NCI-H82 treated with DMSO at 0.1 percent for 48 hours (cell line): ENCODE measurements at regions not wholly inside any gene's neighbourhood (a gene's known extent, or its start where the extent isn't known, plus 50 kb on each side); places are given as distances from the start of the nearest gene placed in this dataset.
"Not testable (repeated sequence)": the region's sequence is repeated elsewhere in the genome, so short reads cannot be mapped to it uniquely, and the experiment has no call there.

Experiments
- DNase-seq: peaks from one replicate; lab custom pipeline; 2025; ENCODE audit not compliant: unreplicated experiment; lab: John Stamatoyannopoulos, UW

DNA sequence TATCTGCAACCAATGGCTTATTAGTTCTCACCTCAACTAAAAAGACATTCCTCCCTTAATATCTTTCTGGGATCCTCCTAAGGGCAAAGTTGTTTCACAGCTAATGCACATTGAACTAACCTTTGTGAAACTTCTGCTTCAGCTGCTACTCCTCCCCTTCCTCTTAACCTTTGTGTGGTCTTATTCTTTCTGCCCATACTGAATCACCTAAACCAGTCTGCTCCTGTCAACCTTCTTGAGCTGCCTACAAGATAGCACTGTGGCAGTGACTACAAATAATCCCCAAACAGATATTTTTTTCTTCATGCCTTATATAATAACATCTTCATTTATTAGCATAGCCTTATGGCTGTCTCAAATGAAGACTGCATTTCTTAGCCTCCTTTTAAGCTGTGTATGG lies 1077.4 kb upstream of the ATXN7L3B start:
- DNase-seq, result no peak

DNA sequence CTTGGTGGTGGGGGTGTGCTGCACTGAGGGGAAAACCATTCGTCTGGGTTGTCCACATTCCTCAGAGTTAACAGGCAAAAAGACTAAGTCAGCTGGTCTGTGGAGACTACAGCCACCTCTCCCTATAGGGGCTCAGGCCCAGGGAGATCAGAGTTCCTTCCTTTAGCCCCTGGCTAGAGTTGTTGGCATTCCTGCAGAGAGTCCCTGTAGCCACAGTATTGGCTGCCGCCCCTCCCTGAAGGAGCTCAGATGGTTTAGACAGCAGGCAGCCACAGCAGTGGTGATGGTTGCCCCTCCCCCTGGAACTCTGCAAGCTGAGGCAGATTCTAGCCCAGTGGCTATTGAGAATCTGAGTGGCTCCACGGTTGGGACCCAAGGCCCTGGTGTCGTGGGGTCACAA lies 1072.5 kb upstream of the ATXN7L3B start:
- no peak for DNase-seq

DNA sequence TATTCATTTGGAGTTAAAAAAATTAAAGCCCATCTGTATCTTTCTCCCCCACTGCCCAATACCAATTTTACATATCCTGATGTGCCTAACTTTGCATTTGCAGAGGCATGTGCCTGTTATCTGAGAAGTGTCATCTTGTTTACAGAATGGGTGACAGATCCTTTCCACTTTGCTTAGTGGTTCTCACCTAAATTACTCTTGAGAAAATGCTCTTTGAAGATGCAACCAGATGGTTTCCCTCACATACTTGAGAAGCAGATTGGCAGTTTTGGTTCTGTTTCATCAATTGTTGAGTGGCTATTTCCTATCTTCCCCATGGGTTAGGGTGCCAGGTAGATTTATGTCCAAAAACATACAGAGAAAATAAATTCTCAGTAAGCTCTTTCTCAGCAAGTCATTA lies 1051.4 kb upstream of the ATXN7L3B start:
- DNase-seq, result no peak

DNA sequence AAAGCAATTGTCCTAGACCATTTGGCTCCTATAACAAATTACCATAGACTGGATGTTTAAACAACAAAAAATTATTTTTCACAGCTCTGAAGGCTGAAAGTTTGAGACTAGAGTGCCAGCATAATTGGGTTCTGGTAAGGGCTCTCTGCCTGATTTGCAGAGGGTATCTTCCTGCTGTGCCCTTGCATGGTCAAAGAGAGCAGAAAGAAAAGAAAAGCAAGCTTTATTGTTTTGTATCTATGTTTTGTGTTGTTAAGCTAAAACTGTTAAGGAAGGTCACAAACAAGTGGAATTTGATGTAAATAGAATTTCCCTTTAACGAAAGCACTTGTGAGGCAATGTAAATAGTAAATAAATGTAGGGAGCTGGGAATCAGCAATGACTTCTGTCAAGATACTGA lies 1031.0 kb upstream of the ATXN7L3B start:
- no peak for DNase-seq

DNA sequence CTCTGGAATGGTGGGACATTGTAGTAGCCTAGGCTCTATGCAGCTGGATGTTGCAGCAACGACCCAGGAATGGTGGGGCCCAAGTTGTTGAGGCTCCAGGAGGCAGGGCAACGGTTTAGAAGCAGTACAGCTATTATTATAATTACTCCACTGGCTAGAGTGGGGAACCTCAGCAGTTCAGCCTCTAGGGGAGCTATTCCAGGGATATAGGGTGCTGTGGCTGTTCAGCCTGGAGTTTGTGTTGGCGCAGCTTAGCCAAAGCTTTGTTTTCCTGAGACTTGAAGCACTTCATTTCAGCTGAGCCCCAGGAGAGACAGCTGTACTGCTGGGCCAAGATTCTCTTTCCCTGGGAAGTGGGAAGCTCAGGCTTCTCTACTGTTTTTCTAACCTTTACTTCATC lies 1023.0 kb upstream of the ATXN7L3B start:
- no peak for DNase-seq

DNA sequence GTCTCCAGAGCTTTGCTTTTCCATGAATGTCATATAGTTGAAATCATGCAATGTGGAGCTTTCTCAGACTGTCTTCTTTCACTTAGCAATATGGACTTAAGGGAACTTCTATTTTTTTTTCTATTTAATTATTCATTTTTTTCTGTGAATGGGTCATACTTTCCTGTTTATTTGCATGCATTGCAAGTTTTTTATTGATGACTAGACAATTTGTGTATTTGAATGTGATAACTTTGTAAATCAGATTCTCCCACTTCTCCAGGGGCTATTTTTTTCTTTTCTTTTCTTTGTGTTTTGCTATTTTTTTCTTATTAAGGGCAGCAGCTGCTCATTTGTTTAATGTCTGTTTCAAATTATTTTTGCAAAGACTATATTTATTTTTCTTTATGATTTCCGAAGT lies 1019.8 kb upstream of the ATXN7L3B start:
- no peak for DNase-seq

DNA sequence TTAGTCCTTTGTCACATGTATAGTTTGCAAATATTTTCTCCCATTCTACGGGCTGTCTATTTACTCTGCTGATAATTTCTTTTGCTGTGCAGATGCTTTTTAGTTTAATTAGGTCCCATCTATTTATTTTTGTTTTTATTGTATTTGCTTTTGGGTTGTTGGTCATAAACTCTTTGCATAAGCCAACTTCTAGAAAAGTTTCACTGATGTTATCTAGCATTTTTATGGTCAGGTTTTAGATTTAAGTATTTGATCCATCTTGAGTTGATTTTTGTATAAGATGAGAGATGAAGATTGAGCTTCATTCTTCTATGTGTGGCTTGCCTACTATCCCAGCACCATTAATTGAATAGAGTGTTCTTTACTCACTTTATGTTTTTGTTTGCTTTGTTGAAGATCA lies 1008.4 kb upstream of the ATXN7L3B start:
- no peak for DNase-seq

DNA sequence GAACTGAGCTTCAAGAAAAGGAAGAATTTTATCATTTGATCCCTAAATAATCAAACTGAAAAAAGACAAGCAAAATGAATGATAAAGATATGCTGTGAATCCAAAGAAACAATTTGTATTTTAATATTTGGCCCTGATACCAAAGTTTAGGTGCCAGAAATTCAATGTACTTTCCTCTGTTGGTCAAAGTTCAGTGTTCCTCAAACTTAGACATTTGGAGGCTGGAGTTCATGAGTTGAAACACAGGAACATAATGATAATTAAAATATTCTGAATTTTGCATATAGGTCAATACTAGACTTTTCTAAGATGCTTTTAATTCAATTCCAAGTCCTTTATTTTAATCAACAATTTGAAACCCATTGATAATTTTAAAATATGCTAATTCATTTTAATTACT lies 1007.7 kb upstream of the ATXN7L3B start:
- no peak for DNase-seq

DNA sequence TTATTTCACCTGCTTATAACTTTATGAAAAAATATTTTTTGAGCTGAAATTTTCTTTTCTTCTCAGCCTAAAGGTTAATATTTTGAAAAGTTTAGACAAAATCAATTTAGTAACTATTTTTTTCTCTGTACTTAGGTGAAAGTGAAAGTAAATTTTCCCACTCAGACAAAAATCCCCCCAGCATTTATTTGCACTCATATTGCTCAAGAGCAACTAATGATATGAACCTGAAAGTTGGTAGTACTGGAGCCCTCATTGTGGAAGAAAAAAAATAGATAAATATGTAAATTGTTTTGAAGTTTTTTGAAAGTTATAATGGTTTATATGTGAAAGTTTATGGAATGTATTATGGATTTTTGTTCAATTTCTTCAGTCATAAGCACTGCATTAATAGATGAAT lies 1005.9 kb upstream of the ATXN7L3B start:
- DNase-seq, result no peak

DNA sequence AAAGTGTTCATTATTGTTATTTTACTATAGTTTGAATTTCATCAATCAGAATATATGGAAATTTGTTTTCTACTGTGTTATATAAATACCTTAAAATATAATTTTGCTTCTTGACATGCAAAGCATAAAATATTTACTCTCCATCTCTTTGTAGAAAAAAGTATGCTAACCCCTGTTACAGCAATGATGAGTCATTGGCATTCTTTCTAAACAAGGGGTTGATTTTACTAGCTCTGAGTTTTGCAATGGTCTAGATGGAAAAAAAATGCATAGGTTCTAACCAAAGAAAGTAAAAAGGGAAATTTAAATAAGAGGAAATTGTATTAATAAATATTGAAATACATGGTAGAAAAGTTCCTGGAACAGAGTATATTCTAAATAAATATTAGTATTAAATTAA lies 990.2 kb upstream of the ATXN7L3B start:
- DNase-seq, result no peak

DNA sequence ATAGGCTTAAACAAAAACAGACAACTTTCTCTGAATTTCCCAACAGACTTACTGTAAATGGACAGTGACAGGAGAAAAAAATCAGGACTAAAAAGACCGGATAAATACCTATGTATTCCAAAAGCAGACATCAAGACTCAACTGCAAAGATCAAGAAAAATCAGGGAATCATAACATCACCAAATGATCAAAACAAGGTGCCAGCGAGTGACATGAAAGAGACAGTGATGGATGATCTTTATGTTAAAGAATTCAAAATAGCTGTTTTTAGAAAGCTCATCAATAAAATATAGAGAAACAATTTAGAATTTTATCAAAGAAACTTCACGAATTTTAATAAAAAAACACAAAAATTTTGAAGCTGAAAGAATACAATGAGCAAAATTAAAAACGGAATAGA lies 952.5 kb upstream of the ATXN7L3B start:
- DNase-seq, result no peak

DNA sequence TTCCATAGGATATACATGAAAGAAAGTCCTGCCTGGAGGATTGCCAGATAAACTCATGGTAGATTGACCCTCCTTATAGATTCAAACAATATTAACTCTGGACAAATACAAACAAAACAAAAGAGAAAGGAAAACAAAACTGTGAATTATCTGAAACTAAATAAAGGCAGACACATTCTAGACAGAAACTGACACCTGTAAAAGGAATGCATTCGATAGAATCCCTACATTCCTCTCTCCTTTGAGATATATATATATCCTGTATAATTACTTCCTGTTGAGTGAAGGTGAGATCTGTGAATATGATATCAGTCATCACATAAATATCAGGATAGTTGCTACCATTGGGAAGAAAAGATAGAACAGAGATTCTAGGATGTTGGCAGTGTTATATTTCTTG lies 948.4 kb upstream of the ATXN7L3B start:
- no peak for DNase-seq

DNA sequence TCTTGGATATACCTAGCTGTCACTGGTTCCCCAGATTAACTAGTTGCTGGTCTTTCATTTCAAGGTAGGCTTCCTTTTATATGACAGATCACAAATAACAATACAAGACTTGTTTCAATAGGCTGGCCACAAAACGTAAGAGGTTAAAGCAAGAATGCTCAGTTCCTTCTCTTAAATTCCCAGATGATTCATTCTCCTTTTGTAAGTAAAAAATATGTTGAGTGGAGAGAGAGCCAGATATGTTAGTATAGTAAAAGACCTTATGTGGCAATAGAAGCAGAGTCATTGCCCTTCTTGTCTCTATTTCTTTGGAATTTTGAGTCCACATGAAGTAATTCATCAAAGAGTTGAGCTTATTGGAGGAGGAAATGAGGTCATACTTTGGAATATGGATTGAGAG lies 939.0 kb upstream of the ATXN7L3B start:
- no peak for DNase-seq

DNA sequence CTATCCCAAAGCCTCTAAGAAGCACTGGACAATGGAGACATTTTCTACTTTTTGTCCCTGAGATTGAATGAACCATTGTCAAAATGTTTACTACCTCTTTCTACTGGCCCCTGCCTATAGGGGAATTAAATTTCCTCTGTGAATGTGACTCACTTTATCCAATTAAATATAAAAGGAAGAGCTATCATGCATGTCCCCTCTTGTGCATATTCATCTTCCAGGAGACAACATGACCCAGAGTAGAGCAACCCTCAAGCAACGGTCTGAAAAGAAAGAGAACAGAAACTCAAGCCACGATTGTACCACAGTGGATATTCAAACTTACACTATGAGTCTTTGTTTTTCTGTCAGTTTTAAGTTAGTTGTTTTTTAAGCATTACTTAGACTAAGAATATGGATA lies 938.4 kb upstream of the ATXN7L3B start:
- DNase-seq, result no peak

DNA sequence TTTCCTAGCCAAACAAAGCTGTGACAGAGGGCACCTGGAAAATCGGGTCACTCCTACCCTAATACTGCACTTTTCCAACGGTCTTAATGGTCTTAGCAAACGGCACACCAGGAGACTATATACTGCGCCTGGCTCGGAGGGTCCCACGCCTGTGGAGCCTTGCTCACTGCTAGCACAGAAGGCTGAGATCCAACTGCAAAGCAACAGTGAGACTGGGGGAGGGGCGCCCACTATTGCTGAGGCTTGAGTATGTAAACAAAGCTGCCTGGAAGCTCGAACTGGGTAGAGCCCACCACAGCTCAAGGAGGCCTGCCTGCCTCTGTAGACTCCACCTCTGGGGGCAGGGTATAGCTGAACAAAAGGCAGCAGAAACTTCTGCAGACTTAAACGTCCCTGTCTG lies 931.7 kb upstream of the ATXN7L3B start:
- not testable (repeated sequence) for DNase-seq

DNA sequence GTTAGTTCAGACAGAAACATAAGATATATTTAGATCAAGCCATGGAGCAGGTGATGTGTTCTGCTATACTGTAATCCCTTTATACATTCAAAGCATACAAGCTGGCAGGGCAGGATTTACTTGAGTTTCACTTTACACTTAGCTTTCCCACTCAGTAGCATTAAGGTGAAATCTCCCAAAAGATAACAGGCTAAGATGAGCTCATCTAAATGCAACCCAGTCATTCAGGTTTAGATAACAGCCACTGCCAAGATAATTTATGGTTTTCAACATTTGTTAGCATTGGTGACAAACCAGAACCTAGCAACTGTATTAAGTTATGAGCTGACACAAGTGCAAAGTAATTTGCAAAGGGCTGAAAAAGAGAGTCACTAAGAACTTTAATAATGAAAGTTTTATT lies 925.1 kb upstream of the ATXN7L3B start:
- DNase-seq, result peak; percentile 45

DNA sequence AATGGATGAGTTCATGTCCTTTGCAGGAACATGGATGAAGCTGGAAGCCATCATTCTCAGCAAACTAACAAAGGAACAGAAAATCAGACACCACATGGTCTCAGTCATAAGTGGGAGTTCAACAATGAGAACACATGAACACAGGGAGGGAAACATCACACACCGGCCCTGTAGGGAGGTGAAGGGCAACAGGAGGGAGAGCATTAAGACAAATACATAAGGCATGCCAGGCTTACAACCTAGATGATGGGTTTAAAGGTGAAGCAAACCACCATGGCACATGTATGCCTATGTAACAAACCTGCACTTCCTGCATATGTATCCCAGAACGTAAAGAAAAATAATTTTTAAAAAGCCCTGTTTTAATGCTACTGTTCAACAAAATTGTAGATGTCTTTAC lies 914.2 kb upstream of the ATXN7L3B start:
- DNase-seq, result no peak

DNA sequence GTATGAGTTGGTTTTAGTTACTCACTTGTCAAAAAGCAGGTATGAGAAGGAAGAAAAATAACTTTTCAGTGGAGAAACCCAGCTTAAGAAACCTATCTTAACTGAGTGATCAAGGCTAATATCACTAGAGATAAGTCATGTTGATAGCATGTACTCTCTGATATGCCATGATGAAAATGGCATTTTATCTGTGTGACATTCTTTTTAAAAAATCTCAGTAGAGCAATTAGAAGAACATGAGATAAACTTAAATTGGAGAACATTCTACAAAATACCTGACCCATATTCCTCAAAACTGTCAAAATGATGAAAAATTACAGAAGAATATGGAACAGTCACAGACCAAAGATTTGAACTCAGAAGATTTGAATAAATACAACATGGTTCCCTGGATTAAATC lies 912.4 kb upstream of the ATXN7L3B start:
- no peak for DNase-seq

DNA sequence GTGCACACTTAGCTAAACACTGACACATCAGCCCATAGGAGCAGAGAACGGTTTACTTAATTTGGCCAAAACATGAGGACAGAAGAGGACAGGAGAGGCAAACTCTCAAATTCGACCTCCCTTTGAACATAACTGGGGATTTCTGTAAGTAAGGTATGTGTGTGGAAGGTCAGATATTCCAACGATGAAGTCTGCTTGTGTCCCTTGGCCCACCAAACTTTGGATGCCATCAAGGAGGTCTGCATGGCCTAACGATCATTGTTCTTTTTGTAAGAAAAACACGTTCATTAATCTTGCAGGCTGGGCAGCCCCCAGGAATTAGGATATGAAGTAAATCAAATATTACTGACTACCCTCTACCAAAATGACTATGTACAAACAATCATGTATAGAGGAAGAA lies 908.5 kb upstream of the ATXN7L3B start:
- DNase-seq, result no peak

DNA sequence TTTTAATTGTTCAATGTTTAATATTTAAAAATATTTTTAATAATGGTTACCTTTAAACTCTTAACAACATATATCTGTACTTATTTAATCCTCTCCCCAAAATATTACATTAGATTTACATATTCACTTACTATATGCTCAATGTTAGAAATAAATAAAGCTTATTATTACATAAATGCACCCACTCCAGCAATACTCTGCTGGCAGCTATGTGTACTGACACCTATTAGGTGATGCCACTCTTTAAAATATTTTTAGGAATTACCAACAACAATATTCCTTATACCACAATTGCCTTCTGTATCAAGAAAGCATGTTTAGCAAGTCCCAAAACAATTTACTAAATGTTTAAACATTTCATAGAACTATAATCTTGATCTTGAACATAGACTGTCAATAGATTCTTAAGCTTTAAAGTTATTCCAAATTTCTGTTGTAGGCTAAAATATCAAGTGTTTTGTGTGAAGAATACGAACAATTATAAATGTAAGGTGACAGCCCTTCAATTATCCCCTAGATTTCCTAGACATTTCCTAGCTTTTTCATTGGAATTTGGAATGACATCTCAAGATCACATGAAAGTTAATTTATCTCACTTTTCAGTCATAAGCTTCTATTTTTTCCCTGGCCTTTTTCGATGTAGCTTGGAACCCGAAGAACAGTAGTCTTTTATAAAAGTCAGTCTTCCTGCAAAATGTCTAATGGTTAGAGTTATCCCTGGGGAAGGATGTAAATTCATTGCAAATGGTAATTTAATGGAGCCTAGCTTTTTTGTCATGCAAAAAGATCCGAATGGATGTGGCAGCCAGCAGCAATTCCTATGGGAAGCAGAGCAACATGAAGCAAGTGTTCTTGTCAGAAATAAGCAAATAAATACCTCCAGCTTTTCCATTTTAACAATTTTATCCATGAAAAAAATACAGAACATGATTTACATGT lies 907.5 kb upstream of the ATXN7L3B start:
- no peak for DNase-seq

DNA sequence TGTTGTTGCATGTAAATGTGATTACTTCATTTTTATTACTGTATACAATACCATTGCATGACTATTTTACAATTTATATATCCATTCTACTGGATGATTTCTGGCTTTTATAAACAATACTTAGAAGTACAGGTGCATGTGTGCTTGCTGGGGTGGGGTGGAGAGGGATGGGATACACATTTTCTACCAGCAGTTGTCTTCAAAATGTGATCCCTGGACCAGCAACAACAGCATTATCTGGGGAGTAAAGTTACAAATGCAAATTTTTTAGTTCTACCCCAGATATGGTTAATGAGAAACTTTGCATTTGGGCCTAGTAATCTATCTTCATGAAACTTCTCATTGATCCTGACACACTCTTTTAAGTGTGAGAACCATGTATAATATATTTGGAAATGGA lies 905.4 kb upstream of the ATXN7L3B start:
- no peak for DNase-seq

DNA sequence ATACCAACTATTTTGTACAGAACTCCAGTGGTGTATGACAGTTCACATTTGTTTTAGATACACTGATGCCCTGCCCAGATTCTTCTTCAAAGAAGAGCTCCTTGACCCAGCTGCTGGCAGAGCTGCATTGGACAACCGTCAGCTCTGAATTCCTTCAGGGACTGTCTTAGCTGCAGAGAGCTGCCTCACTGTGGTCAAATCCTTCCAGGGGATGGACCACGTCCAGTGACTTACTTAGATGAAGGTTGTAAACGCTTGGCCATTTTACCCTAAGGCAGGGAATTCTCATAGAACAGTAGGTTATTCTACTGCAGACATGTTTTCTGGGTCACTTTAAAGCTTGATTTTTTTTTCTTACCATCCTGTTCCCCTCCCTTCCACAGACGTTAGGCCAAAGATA lies 905.0 kb upstream of the ATXN7L3B start:
- DNase-seq, result no peak

DNA sequence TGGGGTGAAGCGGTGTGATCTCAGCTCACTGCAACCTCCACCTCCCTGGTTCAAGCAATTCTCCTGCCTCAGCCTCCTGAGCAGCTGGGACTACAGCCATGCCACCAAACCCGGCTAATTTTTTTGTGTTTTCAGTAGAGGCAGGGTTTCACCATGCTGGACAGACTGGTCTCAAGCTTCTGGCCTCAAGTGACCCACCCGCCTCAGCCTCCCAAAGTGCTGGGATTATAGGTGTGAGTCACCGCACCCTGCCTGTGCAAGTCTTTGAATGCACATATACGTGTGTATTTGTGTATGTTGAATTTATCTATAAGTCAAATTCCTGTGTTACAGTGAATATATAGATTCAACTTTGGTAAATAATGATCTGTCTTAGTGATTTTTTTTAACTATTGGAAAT lies 898.2 kb upstream of the ATXN7L3B start:
- DNase-seq, result not testable (repeated sequence)
